Stimulated activated CD8-positive, alpha-beta memory T cell treated with anti-CD3 and anti-CD28 coated beads, Interleukin-15, amount 100 ng/mL, for 48 hours (primary cell): ENCODE measurements at regions not wholly inside any gene's neighbourhood (a gene's known extent, or its start where the extent isn't known, plus 50 kb on each side); places are given as distances from the start of the nearest gene placed in this dataset.

Experiments used
- DNase-seq, 2 donors: peaks; one replicate each; pipeline ENCODE4 v3.0.0-alpha.2; 2020; ENCODE audit warnings: low read depth in 2 of 2

DNA sequence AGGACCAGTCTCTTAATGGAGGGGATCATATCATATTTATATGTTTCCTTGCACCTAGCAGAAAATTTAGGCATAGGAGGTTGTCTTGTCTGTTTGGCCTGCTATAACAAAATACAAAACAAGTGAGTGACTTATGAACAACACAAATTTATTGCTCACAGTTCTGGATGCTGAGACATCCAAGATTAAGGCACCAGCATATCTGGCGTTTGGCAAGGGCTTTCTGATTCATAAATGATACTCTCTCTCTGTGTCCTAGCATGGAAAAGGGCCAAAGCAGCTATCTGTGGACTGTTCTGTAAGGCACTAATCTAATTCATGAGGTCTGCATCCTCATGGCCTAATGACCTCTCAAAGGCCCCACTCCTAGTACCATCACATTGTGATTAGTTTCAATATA lies 683.0 kb downstream of the NR2F2 start:
- no peak for DNase-seq

DNA sequence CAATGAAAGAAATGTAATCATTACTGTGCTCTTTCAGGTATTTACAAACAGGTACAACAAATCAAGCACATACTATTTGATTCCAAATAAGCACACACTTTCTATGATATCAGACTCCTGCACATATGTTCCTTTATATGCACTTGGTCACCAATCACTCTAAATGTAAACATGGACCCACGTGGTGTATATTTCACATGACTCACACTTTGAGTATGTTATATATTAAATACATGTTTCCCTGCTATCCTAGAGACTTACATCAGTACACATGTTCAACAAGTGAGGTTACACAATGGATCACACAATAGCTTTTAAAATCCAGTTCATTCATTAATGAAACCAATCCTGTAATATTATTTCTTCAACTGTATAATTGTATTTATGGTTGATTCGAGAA lies 683.5 kb downstream of the NR2F2 start:
- no peak for DNase-seq

DNA sequence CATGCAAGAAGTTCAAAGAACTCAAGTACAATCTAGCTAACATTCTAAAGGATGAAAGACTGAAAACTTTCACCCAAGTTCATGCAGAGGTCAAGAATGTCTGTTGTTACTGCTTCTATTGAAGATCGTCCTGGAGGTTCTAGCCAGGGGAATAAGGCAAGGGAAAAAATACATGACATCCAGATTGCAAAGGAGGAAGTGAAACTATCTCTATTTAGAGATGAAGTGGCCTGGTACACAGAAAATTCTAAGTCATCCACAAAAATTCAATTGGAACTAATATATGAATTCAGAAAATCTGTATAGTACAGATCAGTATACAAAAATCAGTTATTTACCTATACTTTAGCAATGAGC lies 693.0 kb downstream of the NR2F2 start:
- DNase-seq: no peak

DNA sequence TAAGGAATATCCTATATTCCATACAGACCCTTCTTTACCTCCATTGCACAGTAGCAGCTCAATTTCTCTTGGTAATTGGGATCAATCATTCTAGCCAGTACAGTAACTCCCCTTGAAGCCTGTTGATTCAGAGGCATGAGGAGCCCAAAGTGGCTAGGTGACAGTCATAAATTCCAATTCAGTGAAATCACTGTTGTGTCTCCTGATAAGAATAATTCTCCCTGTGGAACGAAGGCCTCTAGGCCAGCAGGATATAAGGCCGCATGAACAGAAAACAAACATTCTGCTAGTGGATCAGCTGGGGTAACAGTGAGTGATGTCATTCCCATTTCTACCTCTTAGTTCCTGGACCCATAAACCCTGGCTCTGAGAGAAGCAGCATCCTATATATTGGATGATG lies 696.3 kb downstream of the NR2F2 start:
- no peak for DNase-seq

DNA sequence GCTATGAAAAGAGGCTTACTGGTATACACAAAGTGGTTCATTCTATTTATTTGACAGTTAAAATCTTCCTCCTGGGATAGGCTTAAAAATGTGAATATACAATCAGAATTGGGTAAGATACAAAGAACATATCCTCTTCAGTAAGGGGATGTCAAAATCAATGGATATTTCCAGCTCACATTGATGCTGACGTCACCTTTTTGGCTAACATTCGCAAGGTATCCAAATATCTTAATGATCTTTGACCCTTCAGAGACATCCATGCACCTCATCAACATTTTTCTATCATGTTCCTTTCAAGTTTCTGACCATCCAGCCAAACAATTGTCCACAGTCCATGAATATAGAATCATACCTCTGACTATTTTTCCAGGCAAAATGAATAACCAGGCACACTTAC lies 697.3 kb downstream of the NR2F2 start:
- no peak for DNase-seq

DNA sequence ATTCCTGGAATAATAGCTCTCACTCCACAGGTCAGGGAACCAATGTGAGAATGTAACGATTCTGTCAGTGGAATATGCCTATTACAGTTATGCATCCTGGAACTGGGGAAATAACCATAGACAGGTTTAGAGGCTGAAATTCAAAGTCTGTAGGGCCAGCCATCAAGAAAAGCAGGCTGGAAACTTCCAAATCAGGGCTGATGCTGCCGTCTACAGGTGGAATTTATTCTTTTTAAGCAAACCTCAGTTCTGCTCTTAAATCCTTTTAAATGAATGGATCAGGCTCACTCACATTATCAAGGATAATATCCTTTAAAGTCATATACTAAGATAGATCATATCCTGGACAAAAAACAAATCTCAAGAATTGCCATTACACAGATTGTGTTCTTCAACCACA lies 699.8 kb downstream of the NR2F2 start:
- DNase-seq: no peak

DNA sequence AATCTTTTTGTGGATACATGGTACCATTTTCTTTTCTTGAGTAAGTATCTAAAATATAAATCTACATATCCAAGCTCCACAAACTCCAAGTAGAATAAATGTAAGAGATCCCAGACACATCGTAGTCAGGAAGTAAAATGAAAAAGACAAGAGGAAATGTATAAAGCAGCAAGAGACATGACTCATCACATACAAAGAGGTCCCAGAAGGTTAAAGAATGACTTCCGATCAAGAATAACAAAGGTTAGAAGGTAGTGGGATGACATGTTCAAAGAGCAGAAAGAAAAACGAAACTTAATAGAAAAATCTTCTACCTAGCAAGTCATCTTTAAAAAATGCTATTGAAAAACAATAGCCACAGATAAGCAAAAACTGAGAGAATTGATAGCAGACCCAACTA lies 705.8 kb downstream of the NR2F2 start:
- DNase-seq: no peak

DNA sequence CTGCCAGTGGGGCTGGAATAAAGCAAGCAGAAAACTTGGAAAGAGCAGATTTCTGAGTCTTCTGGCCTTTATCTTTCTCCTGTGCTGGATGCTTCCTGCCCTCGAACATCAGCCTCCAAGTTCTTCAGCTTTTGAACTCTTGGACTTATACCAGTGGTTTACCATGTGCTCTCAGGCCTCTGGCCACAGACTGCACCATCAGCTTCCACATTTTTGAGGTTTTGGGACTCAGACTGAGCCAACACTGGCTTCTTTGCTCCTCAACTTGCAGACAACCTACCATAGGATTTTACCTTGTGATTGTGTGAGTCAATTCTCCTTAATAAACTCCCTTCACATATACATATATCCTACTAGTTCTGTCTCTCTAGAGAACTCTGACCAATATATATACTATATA lies 706.6 kb downstream of the NR2F2 start:
- no peak for DNase-seq

DNA sequence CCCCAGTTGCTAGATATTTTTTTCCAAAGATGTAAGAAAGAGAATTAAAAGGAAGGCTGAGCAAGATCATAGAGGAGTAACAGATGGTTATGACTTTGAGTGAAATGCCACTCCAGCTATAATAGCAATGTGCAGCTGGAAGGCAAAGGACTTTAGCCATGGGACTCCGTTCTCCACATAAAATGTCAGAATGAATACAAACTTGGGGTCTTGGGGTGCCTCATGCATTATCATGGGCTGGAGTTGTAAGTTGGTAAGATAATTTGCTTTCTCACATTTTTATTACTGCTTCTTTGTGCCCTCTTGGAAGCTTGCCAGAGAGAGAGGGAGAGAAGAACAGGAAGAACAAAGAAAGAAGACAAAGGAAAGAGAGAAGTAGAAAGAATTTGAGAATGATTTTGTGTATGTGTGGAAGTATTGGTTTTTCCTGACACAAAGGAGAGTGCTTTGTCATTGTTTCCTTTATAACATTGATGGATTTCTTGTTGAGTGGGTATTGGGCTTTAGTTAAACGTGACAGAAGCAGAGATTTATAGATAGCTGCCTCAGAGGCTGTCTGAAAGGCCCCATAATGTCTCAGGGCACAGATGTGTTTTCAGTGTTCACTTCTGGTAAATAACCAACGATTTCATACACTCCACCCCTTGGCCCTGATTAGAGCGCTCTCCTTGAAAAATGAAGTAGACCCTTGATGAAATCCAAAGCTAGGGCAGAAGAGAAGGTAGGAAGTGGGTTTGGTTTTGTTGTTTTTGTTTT lies 715.3 kb downstream of the NR2F2 start:
- no peak for DNase-seq

DNA sequence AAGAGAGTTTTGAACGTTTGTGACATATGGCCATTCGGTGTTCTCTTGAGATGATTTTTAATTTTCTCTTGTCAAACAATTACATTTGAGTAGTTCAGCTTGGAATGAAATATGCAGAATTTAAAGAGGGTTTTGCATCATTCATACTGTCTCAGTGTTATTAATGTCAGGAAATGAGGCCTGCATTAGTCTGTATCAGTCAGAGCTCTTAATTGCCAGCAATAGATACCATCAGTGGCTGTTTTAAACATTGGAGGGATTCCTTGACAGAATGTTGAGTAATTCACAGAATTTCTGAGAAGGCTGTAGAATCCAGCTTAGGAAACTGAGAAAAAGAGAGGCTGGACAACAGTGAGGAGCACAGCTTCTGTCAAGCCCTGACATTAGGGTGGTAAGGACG lies 722.0 kb downstream of the NR2F2 start:
- no peak for DNase-seq

DNA sequence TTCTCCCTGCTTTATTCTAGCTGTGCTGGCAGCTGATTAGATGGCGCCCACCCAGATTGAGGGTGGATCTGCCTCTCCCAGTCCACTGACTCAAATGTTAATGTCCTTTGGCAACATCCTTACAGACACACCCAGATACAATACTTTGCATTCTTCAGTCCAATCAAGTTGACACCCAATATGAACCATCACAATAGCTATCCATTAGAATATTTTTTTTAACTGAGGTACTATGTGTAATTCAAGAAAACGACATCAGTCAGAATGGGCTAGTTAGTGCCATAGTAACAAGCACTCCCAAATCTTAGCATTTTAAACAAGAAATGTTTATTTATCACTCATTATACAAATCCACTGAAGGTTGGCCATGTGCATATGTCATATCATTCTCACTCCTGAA lies 723.1 kb downstream of the NR2F2 start:
- DNase-seq: no peak

DNA sequence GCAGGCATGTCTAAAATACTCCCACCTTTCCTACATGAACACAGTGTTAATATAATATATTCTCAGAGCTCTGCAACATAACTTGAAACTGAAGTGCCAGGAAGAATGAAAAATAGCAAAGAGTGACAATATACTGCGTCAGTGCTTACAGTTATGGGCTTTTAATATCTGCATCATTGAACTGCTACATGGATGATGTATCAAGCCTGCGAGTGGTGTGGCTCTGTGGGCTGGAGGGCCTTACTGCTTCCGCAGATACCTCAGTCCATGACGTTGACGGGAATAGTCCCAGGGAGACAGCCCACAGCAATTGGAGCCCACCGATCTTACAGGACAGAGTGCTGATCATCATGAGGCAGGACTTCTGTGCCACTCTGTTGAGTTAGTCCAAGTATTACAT lies 727.0 kb downstream of the NR2F2 start:
- DNase-seq: no peak

DNA sequence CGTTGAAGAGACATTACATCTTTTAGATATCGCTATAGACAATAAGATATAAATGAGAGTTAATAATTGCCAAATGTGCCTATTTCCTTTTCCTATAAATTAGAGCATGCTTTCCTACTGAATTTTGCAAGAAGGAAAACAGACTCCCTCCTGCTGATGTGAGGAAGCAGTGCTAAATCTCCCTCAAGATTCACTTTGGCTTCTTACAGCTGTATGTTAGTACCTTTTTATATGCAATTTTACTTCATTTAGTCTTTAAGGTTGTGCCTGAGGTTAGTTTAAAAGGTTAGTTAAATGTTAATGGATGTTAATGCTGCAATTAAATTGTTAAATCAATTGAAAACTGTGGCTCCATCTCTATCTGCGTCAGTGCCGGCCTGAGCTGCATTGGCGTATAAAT lies 728.8 kb downstream of the NR2F2 start:
- no peak for DNase-seq

DNA sequence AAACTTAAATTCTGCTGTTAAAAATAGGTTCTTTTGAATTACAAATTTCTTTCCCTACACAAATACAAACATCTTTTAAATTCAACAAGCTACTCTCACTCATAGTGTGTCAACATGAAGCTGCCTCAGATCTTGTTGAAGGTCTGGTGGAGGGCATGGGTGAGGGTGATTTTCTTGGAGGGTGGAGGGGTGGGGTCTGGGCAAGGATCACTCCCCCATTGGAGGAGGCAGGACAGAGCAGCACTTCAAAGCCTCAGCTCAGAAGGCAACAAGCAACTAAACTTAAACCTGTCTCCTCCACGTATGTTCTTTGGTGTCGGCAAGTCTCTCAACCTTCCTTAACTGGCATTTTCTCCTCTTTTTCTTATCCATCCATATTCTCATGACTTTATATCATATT lies 730.9 kb downstream of the NR2F2 start:
- no peak for DNase-seq

DNA sequence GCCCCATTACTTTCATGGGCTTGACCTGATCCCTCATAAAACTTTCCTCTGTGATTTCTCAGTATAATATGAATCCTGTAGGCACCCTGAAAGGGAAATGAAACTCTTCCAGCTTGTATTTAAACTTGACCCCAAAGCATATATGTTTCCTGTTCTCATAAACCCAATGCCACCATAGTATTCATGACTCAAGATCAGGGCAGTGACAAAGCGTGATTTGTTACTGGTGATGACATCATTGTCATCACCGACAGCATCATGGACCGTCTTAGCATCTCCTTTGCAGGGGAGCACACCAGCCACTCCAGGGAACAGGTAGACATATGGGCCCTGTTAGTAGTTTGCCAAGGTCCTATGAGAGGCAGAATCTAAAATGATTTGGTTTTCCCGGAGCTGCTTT lies 741.2 kb downstream of the NR2F2 start:
- no peak for DNase-seq

DNA sequence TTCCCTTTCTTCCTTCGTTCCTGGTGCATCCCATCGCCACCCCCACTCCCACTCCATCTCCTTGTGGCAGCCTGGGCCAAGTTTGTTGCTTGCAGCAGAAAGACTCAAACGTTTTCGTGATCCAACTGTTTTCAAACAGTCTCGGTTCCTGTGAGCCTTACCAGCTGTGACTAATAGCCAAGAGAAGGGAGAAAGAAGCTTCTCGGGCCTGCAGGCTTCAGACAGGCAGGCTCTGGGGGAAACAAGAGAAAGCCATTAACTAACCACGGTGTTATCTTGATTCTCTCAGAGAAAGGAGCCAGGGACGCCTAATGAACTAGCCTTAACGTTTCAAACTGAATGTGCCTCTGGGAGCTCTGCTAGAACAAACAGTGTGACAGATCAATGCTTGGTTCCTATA lies 742.0 kb downstream of the NR2F2 start:
- no peak for DNase-seq

DNA sequence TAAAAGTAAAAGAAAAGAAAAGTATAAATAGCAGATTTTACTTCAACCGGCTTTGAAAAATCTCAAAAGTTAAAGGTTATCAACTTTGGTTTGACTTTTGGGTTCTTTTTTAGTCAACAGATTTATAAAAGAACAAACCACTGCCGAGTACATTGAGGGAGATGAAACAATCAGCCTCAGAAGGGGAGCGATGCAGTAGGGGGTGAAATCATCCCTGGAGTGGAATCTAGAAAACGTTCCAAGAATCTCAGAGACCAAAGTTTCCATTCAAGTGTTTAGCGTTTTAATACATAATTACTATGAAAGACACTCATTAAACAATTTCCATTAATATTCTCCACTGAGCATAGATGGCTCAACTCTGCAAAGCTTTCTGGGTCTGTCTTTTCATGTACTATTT lies 745.5 kb downstream of the NR2F2 start:
- no peak for DNase-seq

DNA sequence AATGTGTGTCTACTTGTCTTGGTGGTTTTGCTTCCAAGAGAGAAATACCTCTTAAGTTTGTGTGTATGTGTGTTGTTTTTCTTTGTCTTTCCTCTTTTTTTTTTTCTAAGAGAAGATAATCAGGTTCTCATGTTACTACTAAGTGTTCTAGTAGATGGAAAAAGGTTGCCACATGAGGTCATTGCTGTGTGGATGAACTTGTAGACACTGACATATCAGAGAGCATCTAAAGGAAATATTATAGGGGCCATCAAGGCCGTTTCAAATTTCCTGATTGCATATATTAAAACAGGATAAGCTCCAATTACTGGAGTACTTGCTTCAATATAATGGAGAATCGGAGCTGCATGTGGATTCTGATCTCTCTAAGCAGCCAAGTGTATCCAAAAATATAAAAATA lies 747.5 kb downstream of the NR2F2 start:
- no peak for DNase-seq

DNA sequence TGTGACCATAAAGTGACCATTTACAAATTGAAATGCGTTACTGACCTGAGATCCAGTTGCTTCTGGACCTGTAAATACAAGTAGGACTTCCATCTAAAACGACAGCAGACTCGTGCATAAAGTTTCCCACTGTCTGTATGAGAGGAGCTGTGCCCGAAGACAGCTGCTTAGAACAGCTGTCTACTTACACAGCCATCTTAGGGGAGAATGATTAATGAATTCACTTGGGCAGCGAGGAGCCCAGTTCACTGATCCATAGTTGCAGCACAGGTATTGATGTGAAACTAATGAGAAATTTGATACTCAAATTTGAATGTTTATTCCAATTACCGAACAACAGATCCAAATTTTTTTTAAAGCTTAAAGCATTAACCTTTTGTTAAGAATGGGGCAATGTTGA lies 748.1 kb downstream of the NR2F2 start:
- no peak for DNase-seq

DNA sequence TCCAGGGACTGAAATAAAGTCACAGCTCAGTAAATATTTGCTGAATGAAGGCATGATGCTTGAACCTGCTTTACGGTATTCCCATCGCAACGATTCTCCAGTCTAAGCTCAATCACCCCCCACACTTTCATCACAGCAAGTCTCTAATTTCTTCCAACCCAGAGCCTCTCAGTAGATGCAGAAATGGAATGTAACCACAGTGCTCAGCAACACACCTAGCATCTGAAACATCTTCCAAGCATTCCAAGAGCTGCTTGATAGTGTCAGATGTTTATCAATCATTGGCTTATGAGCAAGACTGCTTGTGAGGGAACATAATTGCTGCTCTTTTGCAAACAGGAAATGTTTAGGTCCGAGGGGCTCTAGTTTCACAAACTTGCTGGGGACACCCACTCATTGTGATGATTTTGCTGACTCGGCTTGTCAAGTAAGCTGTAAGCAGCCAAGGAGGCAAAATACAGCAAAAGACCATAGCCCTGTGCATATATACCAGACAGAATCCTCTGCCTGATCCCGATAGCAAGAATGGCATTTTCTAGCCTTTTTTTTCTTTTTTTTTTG lies 751.2 kb downstream of the NR2F2 start:
- DNase-seq: no peak

DNA sequence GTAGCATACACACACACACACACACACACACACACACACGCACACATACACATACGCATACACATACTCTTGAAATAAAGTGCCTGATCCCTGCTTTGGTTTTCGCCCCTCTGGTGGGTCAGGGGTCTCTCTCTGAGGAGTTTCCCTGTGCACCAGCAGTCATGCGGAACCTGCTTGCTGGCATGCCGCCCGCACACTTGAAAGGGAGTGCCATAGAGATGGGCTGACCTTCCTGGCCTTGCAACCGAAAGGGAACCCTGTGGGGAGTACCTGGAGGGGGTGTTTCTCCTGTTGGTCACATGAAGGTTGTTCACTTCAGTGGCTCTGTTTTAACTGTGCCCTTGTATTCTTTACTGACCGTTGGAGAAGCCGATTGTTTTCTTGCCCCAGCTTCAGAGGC lies 752.3 kb downstream of the NR2F2 start:
- DNase-seq: no peak

DNA sequence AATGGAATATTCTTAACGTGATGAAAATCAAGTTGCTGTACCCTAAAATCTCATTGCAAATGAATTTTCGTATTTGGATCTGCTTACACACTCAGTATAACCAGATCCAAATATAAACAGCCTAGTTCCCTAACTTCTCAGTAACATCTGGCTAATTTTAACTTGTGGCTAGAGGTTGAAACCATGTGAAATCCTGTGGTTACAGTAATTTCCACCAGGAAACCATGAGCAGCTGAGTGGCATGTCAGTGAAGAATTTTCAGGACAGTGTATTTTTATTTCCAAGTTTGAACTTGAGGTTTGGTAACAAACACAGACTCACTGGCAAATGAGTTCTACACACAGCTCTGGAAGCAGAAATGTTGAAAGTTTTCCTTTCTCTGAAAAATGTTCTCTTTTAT lies 754.1 kb downstream of the NR2F2 start:
- no peak for DNase-seq

DNA sequence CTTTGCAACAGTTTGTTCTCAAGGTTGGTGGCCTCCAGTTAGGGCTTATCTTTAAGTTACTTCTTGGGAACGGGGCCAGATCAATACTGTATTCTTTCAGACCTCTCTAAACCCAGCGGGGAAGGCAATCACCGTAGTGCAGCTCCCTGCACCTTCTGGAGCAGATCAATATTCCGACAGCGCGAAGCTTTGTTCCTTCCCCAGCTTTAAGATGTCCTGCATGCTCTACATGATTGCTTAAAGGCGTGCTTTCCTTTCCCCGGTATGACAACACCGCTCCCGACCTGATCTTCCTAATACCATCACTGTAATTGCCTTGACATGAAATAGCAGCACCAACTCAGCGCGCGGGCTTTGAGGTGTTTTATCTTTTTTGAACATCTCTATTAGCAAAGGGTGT lies 755.2 kb downstream of the NR2F2 start:
- DNase-seq: no peak
